GM12874 (cell line): ENCODE measurements at regions not wholly inside any gene's neighbourhood (a gene's known extent, or its start where the extent isn't known, plus 50 kb on each side); places are given as distances from the start of the nearest gene placed in this dataset.

Experiments
- TF ChIP-seq, protein P1 (sequence below): IDR thresholded peaks from 2 replicates; pipeline ENCODE4 v1.5.1; 2011; ENCODE audit warnings: low read depth, mild to moderate bottlenecking, control low read depth, low read length, moderate library complexity; ENCODE audit not compliant: insufficient read depth

DNA sequence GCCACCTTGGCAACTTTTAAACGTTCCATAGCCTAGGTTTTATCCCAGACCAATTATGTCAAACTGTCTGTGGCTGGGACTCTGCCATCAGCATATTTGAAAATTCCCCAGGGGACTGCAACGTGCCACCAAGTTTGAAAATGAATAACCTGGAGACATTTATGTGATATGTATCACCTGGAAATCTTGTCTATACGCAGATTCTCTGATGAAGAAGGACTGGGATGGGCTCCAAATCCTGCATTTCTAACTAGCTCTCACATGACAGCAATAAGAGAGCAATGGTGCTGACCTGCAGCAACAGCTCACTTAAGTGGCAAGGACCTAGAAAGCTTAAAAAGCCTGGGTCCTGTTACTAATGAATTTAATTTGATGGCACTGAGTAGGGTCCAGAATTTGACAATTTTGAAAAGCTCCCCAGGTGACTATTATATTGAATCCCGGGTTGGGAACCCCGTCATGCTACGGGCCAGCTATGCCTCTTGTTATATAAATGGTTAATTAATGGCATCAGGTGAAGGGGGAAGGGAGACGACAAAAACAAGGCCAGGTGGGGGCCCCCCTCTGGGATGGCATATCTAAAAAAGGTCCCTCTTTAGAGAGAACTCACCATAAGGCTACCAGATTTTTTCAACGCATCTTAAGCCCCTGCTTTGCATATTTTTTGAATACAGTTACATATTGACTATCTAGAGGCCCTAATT is 213.7 kb downstream of the ZIC5 start:
- TF ChIP-seq, protein P1, sequence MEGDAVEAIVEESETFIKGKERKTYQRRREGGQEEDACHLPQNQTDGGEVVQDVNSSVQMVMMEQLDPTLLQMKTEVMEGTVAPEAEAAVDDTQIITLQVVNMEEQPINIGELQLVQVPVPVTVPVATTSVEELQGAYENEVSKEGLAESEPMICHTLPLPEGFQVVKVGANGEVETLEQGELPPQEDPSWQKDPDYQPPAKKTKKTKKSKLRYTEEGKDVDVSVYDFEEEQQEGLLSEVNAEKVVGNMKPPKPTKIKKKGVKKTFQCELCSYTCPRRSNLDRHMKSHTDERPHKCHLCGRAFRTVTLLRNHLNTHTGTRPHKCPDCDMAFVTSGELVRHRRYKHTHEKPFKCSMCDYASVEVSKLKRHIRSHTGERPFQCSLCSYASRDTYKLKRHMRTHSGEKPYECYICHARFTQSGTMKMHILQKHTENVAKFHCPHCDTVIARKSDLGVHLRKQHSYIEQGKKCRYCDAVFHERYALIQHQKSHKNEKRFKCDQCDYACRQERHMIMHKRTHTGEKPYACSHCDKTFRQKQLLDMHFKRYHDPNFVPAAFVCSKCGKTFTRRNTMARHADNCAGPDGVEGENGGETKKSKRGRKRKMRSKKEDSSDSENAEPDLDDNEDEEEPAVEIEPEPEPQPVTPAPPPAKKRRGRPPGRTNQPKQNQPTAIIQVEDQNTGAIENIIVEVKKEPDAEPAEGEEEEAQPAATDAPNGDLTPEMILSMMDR, result no peak

DNA sequence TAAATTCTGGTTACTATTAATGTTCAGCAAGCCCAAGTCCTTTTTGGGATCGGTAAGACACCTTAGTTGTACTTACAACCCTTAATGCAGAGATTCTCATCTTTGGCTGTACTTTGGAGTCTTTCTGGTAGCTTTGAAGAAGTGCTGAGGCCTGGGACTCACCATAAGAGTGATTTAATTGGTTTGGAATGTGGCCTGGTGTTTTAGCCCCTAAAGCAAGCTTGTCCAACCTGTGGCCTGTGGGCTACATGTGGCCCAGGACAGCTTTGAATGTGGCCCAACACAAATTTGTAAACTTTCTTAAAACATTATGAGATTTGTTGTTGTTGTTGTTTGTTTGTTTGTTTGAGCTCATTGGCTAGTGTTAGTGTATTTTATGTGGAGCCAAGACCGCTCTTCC is 215.3 kb downstream of the ZIC5 start:
- TF ChIP-seq, protein P1, result no peak

DNA sequence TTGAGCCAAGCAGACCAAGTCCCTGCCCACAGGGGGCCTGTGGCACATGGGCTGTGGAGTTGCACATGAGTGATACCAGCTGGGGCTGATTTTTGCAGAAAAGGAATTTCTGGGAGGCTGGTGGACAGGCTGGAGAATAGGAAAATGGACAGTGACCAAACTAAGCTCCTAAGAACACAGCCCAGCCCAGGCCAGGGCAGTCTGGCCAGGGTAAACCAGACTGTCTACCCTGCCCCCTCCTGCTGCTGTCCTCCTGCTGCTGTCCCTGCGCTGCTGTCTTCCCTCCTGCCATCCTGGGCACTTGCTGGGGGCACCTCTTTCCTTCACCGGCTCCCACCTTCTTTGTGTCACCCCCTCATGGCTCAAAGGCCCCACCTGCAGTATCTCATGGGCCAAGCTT is 219.2 kb downstream of the ZIC5 start:
- TF ChIP-seq, protein P1, result no peak

DNA sequence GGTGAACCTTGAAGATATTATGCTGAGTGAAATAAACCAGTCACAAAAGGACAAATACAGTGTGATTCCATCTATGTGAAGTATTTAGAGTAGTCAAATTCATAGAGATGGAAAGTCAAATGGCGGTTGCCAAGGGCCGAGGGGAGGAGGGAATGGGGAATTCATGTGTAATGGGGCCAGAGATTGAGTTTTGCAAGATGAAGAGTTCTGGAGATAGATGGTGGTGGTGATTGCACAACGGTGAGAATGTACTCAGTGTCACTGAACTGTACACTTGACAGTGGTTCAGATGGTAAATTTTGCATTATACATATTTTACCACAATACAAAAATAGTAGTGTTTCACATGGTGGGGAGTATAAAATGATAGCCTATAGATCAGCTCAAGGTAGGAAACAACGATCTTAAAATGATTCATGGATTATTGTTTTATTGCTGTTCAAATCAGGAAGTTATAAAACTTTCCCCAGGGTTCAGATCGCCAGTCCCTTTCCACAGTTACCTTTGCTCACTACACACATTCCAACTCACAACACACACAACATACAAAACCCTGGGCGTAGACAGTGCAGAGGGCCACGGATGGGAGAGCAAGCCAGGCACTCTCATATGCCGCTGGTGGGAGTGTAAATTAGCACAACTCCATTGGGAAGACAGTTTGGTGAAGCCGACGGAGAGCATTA is 219.9 kb downstream of the ZIC5 start:
- TF ChIP-seq, protein P1, result no peak

DNA sequence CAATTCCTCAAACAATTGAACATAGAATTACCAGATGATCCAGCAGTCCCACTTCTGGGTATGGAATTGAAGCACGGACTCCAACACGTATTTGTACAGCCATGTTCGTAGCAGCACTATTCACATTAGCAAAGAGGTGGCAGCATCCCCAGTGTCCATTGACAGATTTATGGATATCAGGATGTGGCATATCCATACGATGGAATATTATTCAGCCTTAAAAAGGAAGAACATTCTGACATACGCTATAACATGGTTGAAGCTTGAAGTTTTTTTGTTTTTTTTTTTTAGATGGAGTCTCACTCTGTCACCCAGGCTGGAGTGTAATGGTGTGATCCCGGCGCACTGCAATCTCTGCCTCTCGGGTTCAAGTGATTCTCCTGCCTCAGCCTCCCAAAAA is 220.6 kb downstream of the ZIC5 start:
- TF ChIP-seq, protein P1, result no peak

DNA sequence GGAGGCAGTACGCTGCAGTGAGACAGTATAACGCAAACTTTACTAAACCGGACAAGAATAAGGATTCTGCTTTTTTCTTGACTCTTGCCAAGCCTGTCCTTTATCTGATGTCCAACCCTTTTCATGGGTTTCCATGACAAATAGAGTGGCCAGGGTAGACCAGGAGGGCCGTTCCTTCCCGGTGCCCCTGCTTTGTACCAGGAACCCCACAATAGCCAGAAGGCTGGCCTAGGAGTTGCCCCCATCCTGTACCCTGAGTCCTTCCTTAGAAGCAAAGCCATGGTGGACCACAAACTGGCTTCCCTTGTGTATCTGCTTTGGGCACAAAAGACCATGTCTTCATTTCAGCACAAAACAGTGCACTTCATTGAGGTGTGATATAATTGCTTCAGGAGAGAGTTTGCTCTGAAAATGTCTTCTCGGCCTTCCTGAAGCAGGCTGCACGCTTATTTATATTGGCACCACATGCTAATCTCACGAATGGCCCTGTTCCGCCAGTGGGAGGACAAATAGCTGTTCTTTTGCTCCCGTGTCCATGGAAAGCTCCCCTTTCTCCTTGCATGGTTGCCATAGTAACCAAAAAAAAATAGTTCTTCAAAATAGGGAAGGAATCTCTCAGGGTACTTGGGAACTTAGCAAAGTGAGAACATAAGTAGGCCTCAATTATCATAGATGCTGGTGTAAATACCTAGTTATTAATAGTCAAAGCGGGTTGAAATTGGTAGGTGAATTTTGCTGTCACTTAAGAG is 222.1 kb downstream of the ZIC5 start:
- TF ChIP-seq, protein P1, result no peak

DNA sequence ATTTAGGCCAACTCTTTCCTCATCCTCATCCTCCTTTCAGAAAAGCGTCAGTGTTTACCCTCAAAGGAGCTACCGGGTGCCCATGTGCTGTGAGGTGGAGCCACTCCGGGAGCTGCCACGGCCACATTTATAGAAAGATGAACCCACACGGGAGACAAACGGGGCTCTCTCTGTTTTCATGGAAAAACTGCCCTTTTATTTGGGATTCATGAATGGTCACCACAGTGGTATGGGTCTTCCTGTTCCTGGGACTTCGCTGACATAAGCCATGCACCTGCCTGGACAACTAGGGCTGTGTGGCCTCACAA is 224.2 kb downstream of the ZIC5 start:
- TF ChIP-seq, protein P1, result no peak
